CMK (cell line): ENCODE measurements at regions not wholly inside any gene's neighbourhood (a gene's known extent, or its start where the extent isn't known, plus 50 kb on each side); places are given as distances from the start of the nearest gene placed in this dataset.
"Not testable (repeated sequence)": the region's sequence is repeated elsewhere in the genome, so short reads cannot be mapped to it uniquely, and the experiment has no call there.

Experiments
- DNase-seq: peaks from one replicate; pipeline ENCODE4 v3.0.0-alpha.2; 2010; ENCODE audit warnings: low read depth

DNA sequence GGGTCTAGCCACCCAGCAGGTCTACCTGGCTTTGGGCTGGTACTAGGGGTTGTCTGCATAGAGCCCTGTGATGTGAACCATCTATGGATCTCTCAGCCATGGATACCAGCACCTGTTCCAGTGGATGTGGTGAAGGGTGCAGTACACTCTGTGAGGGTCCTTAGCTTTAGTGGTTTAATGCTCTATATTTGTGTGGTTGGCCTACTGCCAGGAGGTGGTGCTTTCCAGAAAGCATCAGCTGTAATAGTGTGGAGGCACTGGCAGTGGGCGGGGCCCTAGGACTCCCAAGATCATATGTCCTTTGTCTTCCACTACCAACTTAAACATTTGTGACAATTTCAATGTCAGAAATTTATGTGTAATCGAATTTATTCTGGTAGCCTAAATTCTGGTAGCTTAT, 1065.1 kb downstream of the RPIA start:
- not testable (repeated sequence) for DNase-seq

- DNase-seq, result not testable (repeated sequence)
Measured at GRCh38 chr2:89758332-89759026, 1067.0 kb downstream of the RPIA start.

GRCh38 chr2:89760762-89761161, 1069.3 kb downstream of the RPIA start:
- not testable (repeated sequence) for DNase-seq

GRCh38 chr2:89761171-89761570, 1069.7 kb downstream of the RPIA start:
- DNase-seq, result not testable (repeated sequence)

GRCh38 chr2:89761863-89762262, 1070.4 kb downstream of the RPIA start:
- DNase-seq, result not testable (repeated sequence)

DNA sequence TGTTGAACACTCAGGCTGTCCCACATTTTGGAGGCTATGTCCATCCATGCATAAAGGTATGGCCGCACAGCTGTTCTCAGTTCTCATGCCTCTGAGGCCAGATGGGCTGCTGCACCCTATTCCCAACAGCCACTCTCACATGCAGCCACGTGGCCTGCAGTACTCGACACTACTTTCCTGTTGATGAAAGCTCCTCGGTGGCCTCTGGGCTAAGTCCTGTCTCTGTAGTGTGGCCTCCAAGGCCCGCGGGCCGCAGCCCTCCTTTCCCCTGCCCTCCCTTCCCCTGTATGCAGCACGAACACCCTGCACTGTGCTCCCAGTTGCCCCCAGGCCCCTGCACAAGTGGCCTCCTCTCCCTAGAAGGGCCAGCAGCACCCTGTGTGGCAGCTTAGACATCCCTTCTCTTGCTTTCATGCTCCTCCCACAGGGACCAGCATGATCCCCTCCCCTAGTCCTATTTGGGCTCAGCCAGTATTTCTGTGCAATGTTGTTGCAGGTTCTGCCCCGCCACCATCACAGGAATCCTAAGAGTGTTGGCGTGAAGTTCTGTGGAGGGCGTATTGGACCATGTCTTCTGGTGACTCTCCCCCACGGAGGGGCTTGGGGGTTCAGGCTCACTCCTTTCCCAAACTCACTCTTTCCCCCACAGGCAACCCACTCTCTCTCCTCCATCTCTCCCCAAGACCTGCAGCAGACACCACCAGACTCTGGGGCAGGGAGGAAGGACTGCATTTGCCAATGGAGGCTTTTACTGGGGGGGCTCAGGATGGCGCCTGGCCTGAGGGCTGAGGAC, 1071.2 kb downstream of the RPIA start:
- DNase-seq, result not testable (repeated sequence)

DNA sequence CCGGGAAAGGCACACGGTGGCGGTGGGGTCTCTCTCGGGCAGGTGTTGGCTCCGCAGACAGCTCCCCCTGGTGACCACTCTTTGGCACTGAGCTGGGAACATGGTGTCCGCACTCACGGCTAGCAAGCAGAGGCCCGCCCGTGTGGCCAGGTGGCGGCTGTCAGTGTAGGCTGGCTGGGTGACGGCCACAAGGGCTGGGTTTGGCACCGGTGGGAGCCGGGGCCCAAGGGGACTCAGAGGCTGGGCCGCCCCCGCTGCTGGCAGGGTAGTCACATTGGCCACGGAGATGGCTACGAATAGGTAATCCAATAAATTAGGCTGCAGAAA, 1071.7 kb downstream of the RPIA start:
- DNase-seq, result no peak

DNA sequence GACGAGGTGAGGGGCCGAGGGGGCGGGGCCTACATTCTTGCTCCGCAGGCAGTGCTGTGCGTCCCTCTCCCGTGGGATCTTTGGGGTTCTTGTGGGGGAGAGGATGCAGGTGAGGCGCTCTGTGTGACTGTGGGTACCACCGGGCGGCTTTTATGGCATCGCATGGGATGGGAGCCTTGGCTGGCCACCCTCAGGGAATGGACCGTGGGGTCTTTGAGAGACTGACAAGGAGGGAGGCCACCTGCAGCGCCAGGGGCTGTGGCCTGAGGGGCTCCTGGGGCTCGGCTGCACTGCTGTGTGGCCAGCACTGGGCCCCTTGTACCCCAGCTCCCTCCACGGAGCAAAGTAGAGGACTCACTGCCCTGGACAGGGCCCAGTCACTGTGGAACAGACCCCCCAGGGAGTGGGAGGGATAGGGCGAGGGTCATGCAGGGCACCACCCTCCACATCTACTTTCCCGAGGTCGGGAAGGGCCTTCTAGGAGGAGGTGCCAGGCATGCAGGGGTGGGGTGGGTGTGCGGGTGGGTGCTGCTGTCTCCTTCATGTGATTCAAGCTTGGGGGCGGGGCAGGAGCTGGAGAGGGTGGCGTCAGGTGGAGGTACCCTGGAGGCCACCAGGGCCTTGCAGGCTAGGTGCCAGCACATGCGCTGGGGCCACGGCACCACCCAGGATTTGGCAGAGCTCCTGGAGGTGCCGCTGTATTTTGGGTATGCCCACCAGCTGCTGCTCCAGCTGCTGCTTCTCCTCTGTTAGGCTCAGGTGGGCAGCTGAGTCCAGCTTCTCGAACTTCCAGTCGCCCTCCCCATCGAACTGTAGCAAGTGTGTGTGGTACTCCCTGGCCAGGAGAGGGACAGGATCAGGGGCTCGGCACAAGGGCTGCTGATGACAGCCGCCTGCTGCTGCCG, 1072.4 kb downstream of the RPIA start:
- no peak for DNase-seq

GRCh38 chr2:89764571-89765360, 1073.3 kb downstream of the RPIA start:
- not testable (repeated sequence) for DNase-seq

- DNase-seq, result not testable (repeated sequence)
Measured at GRCh38 chr2:89765361-89765718, 1073.9 kb downstream of the RPIA start.

- not testable (repeated sequence) for DNase-seq
Measured at GRCh38 chr2:89766141-89766990, 1074.9 kb downstream of the RPIA start.

DNA sequence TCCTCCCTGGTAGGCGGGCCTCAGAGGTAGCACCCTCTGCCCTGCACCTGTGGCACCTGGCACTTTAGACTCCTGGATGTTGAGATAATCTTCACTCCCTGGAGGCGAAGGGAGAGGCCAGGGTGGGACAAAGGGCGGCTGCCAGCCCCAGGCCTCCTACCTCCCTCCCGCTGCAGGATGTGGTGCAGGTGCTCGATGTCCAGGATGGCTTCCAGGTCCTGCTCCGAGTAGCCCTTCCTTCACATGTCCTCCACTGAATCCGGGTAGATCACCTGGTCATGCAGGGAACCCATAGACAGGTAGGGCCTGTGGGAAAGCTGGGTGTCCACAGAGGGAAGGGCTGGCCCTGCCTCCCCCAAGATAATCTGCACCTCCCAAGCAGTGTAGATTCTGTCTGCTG, 1075.6 kb downstream of the RPIA start:
- DNase-seq, result not testable (repeated sequence)

- no peak for DNase-seq
Measured at GRCh38 chr2:89767572-89768435, 1076.3 kb downstream of the RPIA start.

GRCh38 chr2:89775885-89776284, 1084.4 kb downstream of the RPIA start:
- no peak for DNase-seq

DNA sequence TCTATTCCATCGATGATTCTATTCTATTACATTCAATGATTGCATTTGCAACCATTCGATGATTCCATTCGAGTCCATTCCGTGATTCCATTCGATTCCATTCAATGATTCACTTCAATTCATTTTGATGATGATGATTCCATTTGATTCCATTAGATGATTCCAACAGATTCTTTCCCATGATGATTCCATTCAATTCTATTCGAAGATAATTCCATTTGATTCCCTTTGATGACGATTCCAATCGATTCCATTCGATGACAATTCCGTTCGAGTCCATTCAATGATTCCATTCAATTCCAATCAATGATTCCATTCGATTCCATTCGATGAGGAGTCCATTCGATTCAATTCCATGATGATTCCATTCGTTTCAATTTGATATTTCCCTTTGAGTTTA, 1088.8 kb downstream of the RPIA start:
- no peak for DNase-seq

GRCh38 chr2:89781962-89782361, 1090.5 kb downstream of the RPIA start:
- DNase-seq, result no peak

DNA sequence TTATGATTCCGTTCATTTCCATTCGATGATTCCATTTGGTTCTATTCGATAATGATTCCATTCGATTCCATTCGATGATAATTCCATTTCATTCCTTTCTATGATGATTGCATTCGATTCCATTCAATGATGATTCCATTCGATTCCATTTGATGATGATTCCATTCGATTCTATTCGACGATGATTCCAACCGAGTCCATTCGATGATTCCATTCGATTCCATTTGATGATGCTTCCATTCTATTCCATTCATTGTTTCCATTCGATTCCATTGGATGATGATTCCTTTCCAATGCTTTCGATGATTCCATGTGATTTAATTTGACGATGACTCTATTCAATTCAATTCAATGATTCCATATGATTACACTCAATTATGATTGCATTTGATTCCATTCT, 1093.5 kb downstream of the RPIA start:
- no peak for DNase-seq

- DNase-seq, result not testable (repeated sequence)
Measured at GRCh38 chr2:89785528-89785927, 1094.1 kb downstream of the RPIA start.

- not testable (repeated sequence) for DNase-seq
Measured at GRCh38 chr2:89786642-89787041, 1095.2 kb downstream of the RPIA start.

DNA sequence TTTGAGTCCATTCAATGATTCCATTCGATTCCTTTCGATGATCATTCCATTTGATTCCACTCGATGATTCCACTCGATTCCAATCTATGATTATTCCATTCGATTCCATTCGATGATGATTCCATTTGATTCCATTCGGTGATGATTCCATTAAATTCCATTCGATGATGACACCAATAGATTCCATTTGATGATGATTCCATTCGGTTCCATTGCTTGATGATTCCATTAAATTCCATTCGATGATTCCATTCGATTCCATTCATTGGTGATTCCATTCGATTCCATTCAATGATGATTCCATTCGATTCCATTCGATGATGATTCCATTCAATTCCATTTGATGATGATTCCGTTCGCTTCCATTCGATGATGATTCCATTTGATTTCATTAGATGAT, 1104.1 kb downstream of the RPIA start:
- DNase-seq, result not testable (repeated sequence)
